DMS 273 treated with DMSO at 0.1 percent for 48 hours (cell line): ENCODE measurements at regions not wholly inside any gene's neighbourhood (a gene's known extent, or its start where the extent isn't known, plus 50 kb on each side); places are given as distances from the start of the nearest gene placed in this dataset.
"Not testable (repeated sequence)": the region's sequence is repeated elsewhere in the genome, so short reads cannot be mapped to it uniquely, and the experiment has no call there.

Source experiments
- DNase-seq: peaks from one replicate; lab custom pipeline; 2025; lab: John Stamatoyannopoulos, UW

GRCh38 chr1:215400741-215401140 lies 166.4 kb upstream of the KCTD3 start:
- no peak for DNase-seq

DNA sequence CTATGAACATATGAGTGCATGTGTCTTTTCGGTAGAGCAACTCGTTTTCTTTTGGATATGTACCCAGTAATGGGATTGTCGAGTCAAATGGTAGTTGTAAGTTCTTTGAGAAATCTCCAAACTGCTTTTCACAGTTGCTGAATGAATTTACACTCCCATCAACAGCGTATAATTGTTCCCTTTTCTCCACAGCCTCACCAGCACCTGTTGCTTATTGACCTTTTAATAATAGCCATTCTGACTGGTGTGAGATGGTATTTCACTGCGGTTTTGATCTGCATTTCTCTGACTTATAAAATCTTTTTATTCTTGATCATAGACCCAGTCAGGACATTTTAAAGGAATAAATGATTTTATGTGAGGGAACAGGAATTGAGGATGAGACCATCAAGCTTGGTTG lies 165.0 kb upstream of the KCTD3 start:
- DNase-seq = no peak

- DNase-seq = no peak
Measured at GRCh38 chr1:215405211-215405610, 161.9 kb upstream of the KCTD3 start.

GRCh38 chr1:215406927-215407326 lies 160.2 kb upstream of the KCTD3 start:
- DNase-seq = no peak

GRCh38 chr1:215407575-215407974 lies 159.5 kb upstream of the KCTD3 start:
- no peak for DNase-seq

DNA sequence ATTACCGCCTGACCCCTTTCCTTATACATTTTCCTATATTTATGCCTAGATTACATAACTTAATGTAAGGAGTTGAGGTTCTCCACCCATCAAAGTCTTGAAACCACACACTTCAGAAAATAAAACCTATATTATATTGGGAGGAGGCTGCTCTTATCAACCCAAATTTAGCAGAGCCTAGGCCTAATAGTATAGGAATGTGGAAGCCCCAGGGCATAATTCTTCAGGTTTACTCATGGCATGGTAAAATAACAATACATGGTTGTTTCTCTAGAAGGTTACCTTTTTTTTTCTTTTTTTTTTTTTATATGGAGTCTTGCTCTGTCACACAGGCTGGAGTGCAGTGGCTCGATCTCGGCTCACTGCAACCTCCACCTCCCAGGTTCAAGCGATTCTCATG lies 157.6 kb upstream of the KCTD3 start:
- DNase-seq = not testable (repeated sequence)

DNA sequence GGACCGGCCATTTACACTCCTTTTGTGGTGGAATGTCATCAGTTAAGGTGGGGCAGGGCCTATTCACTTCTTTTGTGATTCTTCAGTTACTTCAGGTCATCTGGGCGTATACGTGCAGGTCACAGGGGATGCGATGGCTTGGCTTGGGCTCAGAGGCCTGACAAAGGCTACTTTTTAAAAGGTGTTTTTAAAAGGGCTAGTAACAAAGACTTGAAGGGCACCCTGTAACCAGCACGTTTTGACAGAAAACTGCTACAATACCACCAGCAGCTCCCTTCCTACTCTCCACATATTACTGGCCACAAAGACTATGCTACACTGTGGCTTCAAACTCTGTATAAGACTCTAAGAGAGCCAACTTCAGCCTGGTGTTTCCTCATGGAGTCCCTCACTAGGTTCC lies 151.6 kb upstream of the KCTD3 start:
- not testable (repeated sequence) for DNase-seq

- no peak for DNase-seq
Measured at GRCh38 chr1:215416497-215416896, 150.6 kb upstream of the KCTD3 start.

GRCh38 chr1:215417122-215417521 lies 150.0 kb upstream of the KCTD3 start:
- no peak for DNase-seq

DNA sequence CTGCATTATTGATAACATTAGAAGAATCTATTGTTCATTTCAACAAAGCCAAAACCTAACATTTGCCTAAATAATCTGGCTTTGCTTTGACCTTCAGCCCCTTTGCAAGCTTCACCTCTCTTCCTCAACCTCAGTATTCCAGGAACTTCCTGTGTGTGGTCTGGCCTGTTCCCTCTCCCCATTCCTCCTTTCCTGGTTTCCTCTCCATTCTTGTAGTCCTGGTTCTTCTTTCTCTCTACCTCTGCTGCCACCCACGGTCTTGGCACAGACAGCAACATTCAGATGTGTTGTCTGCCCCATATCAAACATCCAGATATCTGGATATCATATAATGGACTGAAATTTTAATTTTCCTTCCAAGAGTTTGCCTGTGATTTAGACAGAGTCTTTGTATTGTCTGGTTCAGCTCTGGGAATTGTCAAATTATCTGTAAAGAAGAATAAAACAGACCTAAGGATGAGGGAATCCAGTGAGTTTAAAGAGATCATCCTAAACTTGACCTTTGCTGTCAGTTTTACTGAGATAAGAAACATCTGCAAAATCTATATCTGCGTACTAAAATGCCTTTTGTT lies 148.1 kb upstream of the KCTD3 start:
- DNase-seq = no peak

- DNase-seq = no peak
Measured at GRCh38 chr1:215421744-215422143, 145.4 kb upstream of the KCTD3 start.

- no peak for DNase-seq
Measured at GRCh38 chr1:215423288-215423687, 143.8 kb upstream of the KCTD3 start.

- no peak for DNase-seq
Measured at GRCh38 chr1:215425138-215425537, 142.0 kb upstream of the KCTD3 start.

DNA sequence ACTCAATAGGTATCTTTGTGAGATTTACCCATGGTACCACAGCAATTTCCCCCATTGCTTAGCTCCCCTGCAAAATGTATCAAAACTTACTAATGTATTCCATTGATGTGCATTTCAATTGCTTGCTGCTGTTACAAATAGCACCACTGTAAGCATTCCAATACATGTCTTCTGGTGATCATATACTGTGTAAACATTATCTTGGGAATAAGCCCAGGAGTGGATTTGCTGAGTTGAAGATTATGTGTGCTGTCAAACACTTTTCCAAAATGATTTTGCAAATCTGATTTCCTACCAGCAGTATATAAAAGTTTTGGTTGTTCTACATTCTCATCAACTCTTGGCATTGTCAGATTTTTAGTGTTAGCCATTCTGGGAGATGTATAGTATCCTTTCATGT lies 141.0 kb upstream of the KCTD3 start:
- no peak for DNase-seq

- not testable (repeated sequence) for DNase-seq
Measured at GRCh38 chr1:215432483-215433227, 134.4 kb upstream of the KCTD3 start.

- no peak for DNase-seq
Measured at GRCh38 chr1:215433237-215433636, 133.9 kb upstream of the KCTD3 start.

DNA sequence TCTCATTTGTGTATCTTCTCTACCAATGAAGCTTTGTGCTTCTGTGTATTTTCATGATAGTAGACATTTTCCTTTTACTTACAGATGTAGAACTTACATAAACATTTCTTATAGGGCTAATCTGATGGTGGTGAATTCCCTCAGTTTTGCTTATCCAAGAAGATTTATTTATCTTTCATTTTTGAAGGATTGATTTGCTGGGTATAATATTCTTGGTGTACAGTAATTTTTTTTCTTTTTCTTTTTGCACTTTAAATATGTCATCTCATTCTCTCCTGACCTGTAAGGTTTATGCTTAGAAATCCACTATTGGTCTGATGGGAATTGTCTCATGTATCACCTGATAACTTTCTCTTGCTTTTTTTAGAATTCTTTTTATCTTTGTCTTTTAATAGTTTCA lies 127.6 kb upstream of the KCTD3 start:
- DNase-seq = no peak

DNA sequence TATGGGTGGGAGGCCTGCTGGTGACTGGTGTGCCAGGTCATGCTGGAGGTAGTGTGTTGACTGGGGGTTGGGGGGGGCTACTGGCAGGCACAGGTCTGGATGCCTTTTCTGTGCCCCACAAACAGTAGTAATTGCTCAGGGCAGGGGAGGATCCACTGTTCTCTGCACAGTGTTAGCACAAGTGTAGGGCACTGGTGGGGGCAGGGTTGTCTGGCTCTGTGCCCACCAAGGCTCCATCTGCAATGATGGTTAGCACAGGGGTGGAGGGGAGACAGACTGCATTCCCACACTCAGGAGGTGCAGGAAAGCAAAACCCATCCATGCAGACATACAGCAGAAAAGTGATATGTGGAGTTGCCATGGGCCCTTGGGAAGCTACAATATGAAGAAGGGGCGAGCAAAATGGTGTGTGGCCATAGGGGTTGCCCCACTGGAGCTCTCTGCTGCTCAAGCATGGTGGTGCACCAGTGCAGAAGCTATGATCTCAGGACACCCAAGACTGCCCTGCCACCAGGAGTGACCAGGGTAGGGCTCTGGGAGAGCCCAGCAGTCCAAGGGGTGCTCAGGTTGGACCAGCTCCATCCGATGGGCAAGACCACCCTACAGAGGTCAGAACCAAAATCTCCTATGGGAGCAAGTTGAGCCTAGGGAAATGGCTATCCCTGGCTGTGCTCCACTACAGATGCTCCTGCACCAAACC lies 122.2 kb upstream of the KCTD3 start:
- no peak for DNase-seq

- not testable (repeated sequence) for DNase-seq
Measured at GRCh38 chr1:215448014-215448413, 119.1 kb upstream of the KCTD3 start.

DNA sequence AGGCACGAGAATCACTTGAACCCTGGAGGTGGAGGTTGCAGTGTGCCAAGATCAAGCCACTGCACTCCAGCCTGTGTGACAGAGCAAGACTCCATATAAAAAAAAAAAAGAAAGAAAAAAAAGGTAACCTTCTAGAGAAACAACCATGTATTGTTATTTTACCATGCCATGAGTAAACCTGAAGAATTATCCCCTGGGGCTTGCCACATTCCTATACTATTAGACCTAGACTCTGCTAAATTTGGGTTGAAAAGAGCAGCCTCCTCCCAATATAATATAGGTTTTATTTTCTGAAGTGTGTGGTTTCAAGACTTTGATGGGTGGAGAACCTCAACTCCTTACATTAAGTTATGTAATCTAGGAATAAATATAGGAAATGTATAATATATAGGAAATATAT lies 118.0 kb upstream of the KCTD3 start:
- DNase-seq = not testable (repeated sequence)

DNA sequence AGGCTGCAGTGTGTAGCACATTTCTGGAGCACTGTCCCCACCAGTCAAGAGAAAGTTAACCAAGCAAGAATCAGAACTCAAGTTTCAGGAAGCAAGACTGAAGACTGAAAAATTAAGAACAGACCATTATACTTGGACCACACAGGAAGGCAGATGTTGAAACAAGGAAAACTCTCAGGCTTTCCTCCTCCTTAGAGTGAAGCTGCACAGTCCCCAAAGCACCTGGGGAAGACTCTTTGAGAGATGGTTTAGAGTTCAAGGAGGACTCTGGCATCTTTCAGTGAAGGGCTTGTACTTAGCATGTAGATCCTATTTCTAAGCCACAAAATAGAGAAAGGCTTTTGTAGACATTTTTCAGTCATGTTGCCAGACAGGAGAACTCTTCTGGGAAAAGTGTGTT lies 113.7 kb upstream of the KCTD3 start:
- DNase-seq = no peak

DNA sequence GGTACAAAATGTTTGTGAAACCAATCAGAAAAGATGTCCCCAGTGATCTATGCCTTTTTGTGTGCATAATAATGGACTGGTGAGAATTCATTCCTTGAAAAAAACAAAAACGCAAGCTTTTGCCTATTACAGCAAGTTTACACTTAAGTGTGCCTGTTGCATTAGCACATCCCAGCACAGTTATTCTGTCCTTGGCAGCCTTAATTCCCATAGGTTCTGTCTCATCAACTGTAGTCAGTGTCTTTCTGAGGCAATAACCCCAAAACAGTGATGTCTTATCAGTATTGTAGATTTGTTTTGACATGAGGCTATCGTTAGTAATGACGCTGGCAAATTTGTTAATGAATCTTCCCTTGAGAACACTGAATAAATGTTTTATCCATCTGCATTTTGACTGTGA lies 109.9 kb upstream of the KCTD3 start:
- no peak for DNase-seq

DNA sequence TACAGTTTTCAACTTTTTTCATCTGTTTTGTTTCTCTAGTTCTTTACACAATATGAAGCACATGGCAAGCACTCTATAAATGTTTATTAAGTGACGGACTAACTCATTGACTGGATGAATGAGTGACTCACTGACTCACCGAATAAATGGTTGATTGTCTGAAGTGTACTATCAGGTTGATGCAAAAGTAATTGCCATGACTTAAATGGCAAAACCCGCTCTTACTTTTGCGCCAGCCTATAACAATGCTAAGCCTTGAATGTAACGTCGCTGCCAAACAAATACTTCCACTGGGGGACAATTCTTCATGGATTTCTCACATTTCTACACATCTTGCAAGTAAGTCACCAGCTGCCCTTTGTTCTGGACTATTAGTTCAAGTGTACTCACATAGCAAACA lies 109.0 kb upstream of the KCTD3 start:
- no peak for DNase-seq
